BJ (cell line): ENCODE measurements at regions not wholly inside any gene's neighbourhood (a gene's known extent, or its start where the extent isn't known, plus 50 kb on each side); places are given as distances from the start of the nearest gene placed in this dataset.

Source experiments
- CTCF ChIA-PET: fragments of 350-600 bp; formaldehyde crosslinking; extraction: SDS; loops from one replicate; lab custom pipeline; 2021; ENCODE audit warnings: antibody characterized with exemption, inconsistent platforms; lab: Yijun Ruan, JAX
- POLR2A ChIA-PET: fragments of 300-600 bp; sonication (Branson Sonifier 250); formaldehyde crosslinking; extraction: SDS; loops from one replicate; lab custom pipeline; 2021; ENCODE audit warnings: antibody characterized with exemption; lab: Charles Lee
- DNase-seq: peaks from one replicate; pipeline ENCODE4 v3.0.0-alpha.2; 2011; ENCODE audit warnings: low read depth
- H3K27me3 ChIP-seq: 2 replicates; pipeline ENCODE4 v1.6.0; 2011; ENCODE audit warnings: low read length; ENCODE audit not compliant: control insufficient read depth, insufficient read depth
- H3K36me3 ChIP-seq: 2 replicates; pipeline ENCODE4 v1.5.1; 2011; ENCODE audit warnings: low read length; ENCODE audit not compliant: control insufficient read depth, insufficient read depth
- H3K4me3 ChIP-seq: 2 replicates; pipeline ENCODE4 v1.5.1; 2011; ENCODE audit warnings: low read depth, mild to moderate bottlenecking, control low read depth, low read length
- CTCF ChIP-seq: IDR thresholded peaks from 2 replicates; pipeline ENCODE4 v1.5.1; 2011; ENCODE audit warnings: low read depth, mild to moderate bottlenecking, control low read depth, inconsistent platforms, low read length, moderate library complexity; ENCODE audit not compliant: insufficient read depth

- no peak for DNase-seq
- no peaks in the 10 kb centered on the region for H3K36me3 ChIP-seq
- H3K4me3 ChIP-seq, result no peak overlapping the region
- ChIA-PET CTCF (no interaction called here), POLR2A (interaction anchor here (0.6 kb wide), 1 partner anchor 66 kb away, joined by 4 read pairs; no protein-coding TSS in a partner anchor)
- H3K27me3 ChIP-seq, result peaks cover 17% of the 10 kb centered on the region
- TF ChIP-seq CTCF, result no peak
These were observed 122.6 kb upstream of the DLG1 start for GRCh38 chr3:197421021-197421420.

GRCh38 chr3:197420566-197420965 is 122.2 kb upstream of the DLG1 start:
- no peak for DNase-seq
- Histone ChIP-seq H3K27me3 (peaks cover 17% of the 10 kb centered on the region), H3K36me3 (no peaks in the 10 kb centered on the region), H3K4me3 (no peak overlapping the region)
- CTCF ChIA-PET, result no interaction called here
- POLR2A ChIA-PET, result interaction anchor here (0.6 kb wide), 2 partner anchors 66 to 124 kb away, joined by 3 to 4 read pairs; no protein-coding TSS in a partner anchor
- TF ChIP-seq CTCF, result no peak

GRCh38 chr3:197420115-197420514 is 121.7 kb upstream of the DLG1 start:
- no peak for DNase-seq
- CTCF ChIA-PET, result no interaction called here
- no peaks in the 10 kb centered on the region for H3K36me3 ChIP-seq
- H3K4me3 ChIP-seq, result no peak overlapping the region
- TF ChIP-seq CTCF, result no peak
- H3K27me3 ChIP-seq, result peaks cover 17% of the 10 kb centered on the region
- POLR2A ChIA-PET, result interaction anchor here (0.6 kb wide), 1 partner anchor 124 kb away, joined by 3 read pairs; no protein-coding TSS in a partner anchor

- POLR2A ChIA-PET, result no interaction called here
- TF ChIP-seq CTCF, result no peak
- Histone ChIP-seq H3K4me3 (no peak overlapping the region), H3K27me3 (peaks cover 17% of the 10 kb centered on the region), H3K36me3 (no peaks in the 10 kb centered on the region)
- CTCF ChIA-PET, result no interaction called here
- DNase-seq, result no peak
These were observed 121.3 kb upstream of the DLG1 start for GRCh38 chr3:197419696-197420095.

GRCh38 chr3:197417911-197418618 is 119.7 kb upstream of the DLG1 start:
- no peak for DNase-seq

More at GRCh38 chr3:197417911-197418618, 119.7 kb upstream of the DLG1 start:
- ChIA-PET POLR2A (no interaction called here), CTCF (interaction anchor here (0.8 to 1.0 kb wide), 2 partner anchors 9 to 19 kb away, joined by 3 read pairs; no protein-coding TSS in a partner anchor)
- H3K36me3 ChIP-seq, result no peaks in the 10 kb centered on the region
- H3K27me3 ChIP-seq, result peaks cover 17% of the 10 kb centered on the region
- H3K4me3 ChIP-seq, result no peak overlapping the region
- no peak for TF ChIP-seq CTCF
